NCI-H187 (cell line): ENCODE measurements at regions not wholly inside any gene's neighbourhood (a gene's known extent, or its start where the extent isn't known, plus 50 kb on each side); places are given as distances from the start of the nearest gene placed in this dataset.

Experiments used
- DNase-seq, 2 experiments: peaks; one replicate each; lab custom pipeline; 2025; lab: John Stamatoyannopoulos, UW

- no peak for DNase-seq
Measured at GRCh38 chr6:169047345-169047744, 206.3 kb downstream of the THBS2 start.

- DNase-seq, result no peak
Measured at GRCh38 chr6:169046483-169047192, 207.0 kb downstream of the THBS2 start.

- no peak for DNase-seq
Measured at GRCh38 chr6:169046021-169046420, 207.6 kb downstream of the THBS2 start.

GRCh38 chr6:169045486-169045885 is 208.2 kb downstream of the THBS2 start:
- no peak for DNase-seq

- DNase-seq, result no peak
Measured at GRCh38 chr6:169044381-169045230, 209.0 kb downstream of the THBS2 start.

- DNase-seq, result no peak
Measured at GRCh38 chr6:169042061-169042460, 211.6 kb downstream of the THBS2 start.

- DNase-seq, result no peak
Measured at GRCh38 chr6:169041078-169041477, 212.6 kb downstream of the THBS2 start.

GRCh38 chr6:169038691-169039090 is 215.0 kb downstream of the THBS2 start:
- no peak for DNase-seq

- no peak for DNase-seq
Measured at GRCh38 chr6:169035385-169036240, 218.0 kb downstream of the THBS2 start.

- no peak for DNase-seq
Measured at GRCh38 chr6:169034516-169035167, 219.0 kb downstream of the THBS2 start.

- no peak for DNase-seq
Measured at GRCh38 chr6:169029861-169030260, 223.8 kb downstream of the THBS2 start.

GRCh38 chr6:169028343-169028742 is 225.3 kb downstream of the THBS2 start:
- no peak for DNase-seq

- no peak for DNase-seq
Measured at GRCh38 chr6:169026175-169026574, 227.5 kb downstream of the THBS2 start.

- no peak for DNase-seq
Measured at GRCh38 chr6:169024047-169024660, 229.5 kb downstream of the THBS2 start.

- DNase-seq, result no peak
Measured at GRCh38 chr6:169023161-169023874, 230.3 kb downstream of the THBS2 start.

- DNase-seq, result no peak
Measured at GRCh38 chr6:169022079-169022478, 231.6 kb downstream of the THBS2 start.

GRCh38 chr6:169020821-169021220 is 232.8 kb downstream of the THBS2 start:
- DNase-seq, result no peak

- DNase-seq, result no peak
Measured at GRCh38 chr6:169019727-169020491, 233.7 kb downstream of the THBS2 start.

- DNase-seq, result no peak
Measured at GRCh38 chr6:169019111-169019510, 234.5 kb downstream of the THBS2 start.

- no peak for DNase-seq
Measured at GRCh38 chr6:169016758-169017157, 236.9 kb downstream of the THBS2 start.
